ENCODE measurements at regions not wholly inside any gene's neighbourhood (a gene's known extent, or its start where the extent isn't known, plus 50 kb on each side); places are given as distances from the start of the nearest gene placed in this dataset.
"Not testable (repeated sequence)": the region's sequence is repeated elsewhere in the genome, so short reads cannot be mapped to it uniquely, and the experiment has no call there.

GRCh38 chr21:6554377-6554864, 3967.0 kb upstream of the TPTE start:
- TF ChIP-seq, protein P1, sequence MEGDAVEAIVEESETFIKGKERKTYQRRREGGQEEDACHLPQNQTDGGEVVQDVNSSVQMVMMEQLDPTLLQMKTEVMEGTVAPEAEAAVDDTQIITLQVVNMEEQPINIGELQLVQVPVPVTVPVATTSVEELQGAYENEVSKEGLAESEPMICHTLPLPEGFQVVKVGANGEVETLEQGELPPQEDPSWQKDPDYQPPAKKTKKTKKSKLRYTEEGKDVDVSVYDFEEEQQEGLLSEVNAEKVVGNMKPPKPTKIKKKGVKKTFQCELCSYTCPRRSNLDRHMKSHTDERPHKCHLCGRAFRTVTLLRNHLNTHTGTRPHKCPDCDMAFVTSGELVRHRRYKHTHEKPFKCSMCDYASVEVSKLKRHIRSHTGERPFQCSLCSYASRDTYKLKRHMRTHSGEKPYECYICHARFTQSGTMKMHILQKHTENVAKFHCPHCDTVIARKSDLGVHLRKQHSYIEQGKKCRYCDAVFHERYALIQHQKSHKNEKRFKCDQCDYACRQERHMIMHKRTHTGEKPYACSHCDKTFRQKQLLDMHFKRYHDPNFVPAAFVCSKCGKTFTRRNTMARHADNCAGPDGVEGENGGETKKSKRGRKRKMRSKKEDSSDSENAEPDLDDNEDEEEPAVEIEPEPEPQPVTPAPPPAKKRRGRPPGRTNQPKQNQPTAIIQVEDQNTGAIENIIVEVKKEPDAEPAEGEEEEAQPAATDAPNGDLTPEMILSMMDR (conservative IDR thresholded peaks at IDR 0.05 in 1 of 2, IDR thresholded peaks at IDR 0.05 in 1 of 2; ENCODE audit: low read depth in 1 of 2, low read length in 2 of 2), result not testable (repeated sequence)
- not testable (repeated sequence) for TF ChIP-seq EZH2 (IDR thresholded peaks at IDR 0.05; ENCODE audit: low read length, missing control alignments)
